Stimulated activated CD8-positive, alpha-beta memory T cell treated with anti-CD3 and anti-CD28 coated beads, Interleukin-15, amount 100 ng/mL, for 4 hours (primary cell): ENCODE measurements at regions not wholly inside any gene's neighbourhood (a gene's known extent, or its start where the extent isn't known, plus 50 kb on each side); places are given as distances from the start of the nearest gene placed in this dataset.
"Not testable (repeated sequence)": the region's sequence is repeated elsewhere in the genome, so short reads cannot be mapped to it uniquely, and the experiment has no call there.

Experiments
- DNase-seq, 2 donors: peaks; one replicate each; pipeline ENCODE4 v3.0.0-alpha.2; 2020; ENCODE audit warnings: low read depth in 2 of 2

DNA sequence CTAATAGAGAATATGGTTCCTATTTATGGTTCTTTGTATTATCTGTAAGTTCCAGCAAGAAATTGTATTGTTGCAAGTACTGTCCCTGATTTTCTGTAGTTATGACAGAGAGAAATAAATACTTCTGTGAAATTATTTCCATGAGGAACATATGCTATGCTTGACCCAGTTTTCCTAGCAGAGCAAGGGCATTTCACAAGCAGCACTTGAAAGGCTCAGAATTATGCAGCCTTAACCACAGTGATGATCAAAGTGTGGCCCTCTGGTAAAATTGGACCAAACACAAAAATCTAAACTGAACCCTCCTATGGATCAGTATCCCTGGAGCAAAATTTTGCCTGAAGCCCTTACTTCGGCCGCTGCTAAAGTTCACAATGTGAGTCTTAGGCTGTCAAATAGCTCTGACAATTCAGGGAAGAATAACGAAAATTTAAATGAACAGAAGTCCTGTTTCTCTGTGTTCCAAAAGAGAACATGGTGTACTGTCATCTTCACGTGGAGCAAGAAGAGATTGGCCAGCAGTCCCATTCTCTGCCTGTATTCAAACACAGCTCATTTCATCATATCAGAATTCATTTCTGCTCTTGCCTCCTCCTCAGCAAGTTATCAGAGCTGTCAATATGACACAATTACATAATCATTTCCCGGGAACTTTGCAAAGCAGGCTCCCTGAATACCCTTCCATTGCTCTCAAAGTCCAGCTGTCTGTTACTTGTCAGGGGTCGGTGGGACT lies 471.9 kb downstream of the RPS29 start:
- no peak for DNase-seq

DNA sequence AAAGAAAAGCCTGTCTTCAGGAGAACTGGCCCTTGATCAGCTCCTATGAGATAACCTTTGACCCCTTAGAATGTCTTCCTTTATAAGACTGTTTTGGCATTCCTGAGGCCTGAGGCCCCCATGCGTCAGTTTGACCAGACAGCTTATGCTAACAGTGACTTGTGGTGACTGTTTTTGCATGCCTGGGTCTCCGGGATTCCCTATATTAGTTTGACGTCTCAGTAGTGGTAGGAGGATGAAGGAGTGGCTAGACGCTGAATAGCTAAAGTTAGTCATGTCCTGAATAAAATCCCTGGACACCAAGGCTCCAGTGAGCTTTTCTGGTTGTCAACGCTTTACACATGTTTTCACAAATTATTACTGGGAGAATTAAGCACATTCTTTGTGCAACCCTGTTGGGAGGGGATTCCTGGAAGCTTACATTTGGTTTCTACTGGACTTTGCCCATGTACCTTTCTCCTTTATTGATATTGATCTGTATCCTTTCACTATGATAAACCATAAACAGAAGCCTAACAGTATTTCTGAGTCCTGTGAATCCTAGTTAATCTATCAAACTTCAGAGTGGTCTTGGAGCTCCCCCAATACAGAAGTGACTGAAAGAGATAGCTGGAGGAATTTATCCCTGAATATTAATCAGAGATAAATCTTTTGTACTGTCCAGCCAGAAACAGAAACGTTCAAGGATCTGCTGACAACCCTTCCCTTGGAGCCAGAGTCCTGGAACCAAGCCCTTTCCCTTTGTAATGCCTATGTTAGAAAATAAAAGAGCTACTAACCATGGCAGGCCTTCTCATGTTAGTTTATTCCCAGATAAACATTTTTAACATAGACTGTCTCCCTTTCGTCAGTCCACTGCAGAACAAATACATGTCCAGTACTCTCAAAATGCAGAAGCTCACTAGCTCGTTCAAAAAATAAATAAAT lies 479.2 kb downstream of the RPS29 start:
- no peak for DNase-seq

DNA sequence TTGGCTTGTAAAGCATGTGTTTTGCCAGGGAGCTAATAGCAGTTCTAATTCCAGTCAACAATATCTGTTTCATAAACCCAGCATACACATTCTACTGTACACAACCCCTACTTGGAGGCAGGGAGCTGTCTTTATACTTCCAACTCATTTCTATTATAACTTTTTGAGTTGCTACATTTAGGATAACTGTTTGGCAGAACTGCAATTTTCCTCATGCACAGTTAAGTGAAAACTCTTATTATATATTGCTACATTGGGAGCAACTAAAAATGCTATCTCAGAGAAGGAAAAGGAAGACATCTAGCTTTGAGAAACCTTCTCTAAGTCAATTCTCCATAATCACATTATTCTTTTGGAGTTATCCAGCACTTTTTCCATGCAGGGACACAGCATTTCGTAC lies 480.2 kb downstream of the RPS29 start:
- no peak for DNase-seq

DNA sequence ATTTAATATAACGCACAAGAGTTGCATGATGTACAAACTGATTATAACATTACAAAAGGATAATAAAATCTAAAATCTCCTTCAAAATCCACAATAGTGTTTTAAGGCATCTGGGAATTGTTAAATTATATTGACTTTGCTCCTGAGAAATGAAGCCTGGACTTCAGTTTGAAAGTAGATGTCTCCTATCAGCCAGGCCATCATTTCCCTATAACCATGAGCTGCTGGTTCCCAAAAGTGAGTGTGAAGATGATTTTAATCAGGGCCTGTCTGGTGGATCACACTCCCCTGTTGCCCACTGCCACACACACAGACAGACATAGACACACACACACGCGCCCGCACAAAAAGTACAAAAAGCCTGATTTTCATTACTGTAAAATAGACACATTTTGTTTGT lies 480.7 kb downstream of the RPS29 start:
- DNase-seq, result no peak

DNA sequence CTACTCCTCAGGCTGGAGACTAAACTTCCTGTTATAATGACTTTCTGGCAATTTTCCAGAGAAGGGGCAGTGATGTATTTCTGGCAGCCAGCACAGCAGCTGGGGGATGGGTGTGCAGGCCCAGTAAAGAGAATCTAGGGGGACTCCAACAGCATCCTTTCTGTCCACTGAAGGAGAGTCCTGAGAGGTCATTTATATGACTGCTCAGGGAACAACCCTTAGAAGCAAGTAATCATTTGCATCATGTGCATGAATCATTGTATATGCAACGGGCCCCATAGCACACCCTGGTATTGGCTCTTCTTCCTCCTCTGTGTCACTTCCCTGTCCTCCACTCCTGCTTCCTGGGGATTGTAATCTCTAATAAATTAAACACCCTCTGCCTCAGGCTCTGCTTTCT lies 493.8 kb downstream of the RPS29 start:
- DNase-seq, result no peak

DNA sequence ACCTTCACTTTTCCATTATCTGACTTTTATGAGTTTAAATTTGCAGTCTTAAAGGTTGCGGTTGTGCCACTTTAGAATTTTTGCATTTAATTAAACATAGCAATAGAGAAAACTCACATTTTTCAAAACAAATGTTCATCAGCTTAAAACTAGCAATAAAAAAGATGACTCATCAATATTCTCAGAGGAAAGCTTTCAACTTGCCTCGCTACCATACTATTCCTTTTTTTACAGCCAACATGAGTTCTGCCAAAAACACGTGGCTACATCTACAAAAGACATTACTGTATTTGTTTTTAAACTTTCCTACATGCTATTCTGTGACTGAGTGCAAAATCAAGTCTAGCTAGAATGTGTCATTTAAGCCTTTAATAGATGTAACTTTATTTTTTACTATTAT lies 497.1 kb downstream of the RPS29 start:
- no peak for DNase-seq

DNA sequence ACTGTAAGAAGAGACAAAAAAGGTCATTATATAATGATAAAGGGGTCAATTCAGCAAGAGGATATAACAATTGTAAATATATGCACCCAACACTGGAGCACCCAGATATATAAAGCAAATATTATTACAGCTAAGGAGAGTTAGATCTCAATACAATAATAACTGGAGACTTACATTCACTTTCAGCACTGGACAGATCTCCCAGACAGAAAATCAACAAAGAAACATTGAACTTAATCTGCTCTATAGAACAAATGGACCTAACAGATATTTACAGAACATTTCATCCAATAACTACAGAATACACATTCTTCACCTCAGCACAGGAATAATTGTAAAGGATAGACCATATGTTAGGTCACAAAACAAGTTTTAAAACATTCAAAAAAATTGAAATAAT lies 512.9 kb downstream of the RPS29 start:
- DNase-seq, result not testable (repeated sequence)

DNA sequence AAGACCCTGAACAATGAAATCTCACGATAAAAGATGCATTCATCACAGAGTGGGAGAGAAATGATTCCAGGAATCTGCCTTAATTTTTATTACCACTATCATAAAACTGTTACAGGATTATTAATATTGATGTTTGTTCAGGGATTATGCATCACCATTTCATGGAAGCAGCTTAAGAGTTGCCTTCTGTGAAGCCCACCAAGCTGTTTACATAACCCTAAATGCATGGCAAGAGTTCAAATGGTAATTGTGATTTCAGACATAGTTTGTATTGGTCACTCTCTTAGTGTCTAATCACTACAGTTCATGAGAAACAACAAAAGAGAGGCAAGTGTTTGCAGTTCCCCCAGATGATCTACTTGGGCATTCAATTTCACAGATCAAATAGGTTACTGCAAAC lies 527.7 kb downstream of the RPS29 start:
- no peak for DNase-seq

DNA sequence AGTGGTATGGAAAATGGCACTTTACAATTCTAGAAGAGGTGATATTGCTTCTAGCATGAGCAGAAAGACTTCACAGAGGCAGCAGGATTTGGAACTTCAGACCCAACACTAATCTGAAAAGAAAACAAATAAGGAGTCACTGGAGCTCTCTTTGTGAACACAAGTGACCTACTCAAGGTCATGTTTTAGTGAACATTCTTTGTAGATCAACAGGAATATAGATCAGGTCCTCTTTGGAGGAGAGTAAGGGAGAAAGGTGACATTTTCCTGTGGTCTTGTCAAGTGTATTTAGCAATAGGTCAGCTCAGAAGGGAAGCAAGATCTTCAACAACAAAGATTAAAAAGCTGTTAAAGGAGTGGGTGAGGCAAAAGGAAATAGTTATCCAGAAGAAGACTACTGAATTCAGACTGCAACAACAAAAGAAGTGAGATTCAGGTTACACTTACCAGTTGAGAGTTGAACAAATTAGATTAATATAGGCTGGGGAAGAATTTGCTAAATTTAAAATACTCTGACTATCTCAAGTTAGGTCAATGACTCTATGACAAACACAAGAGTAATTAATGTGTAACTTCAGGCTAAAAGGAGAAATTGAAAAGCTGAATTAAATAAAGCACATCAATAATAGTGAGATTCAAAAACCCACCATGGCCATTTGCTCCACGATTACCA lies 528.2 kb downstream of the RPS29 start:
- DNase-seq, result no peak

DNA sequence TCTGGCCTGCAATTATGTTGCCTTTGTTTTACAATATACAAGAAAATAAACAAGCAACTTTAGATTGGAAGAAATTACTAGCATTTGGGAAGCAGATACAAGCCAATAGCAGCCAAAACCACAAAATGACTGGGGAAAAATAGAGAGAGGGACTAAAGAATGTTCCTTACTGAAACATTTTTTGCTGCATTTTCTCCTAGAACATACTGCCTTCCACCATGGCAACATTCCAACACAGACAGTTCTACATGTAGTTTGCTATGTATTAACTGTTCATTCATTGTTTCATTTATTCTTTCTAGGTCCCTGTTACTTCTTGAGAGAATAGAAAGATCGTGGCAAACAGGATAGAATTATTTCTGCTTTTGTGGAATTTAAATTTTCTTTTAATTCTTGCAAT lies 530.2 kb downstream of the RPS29 start:
- no peak for DNase-seq

DNA sequence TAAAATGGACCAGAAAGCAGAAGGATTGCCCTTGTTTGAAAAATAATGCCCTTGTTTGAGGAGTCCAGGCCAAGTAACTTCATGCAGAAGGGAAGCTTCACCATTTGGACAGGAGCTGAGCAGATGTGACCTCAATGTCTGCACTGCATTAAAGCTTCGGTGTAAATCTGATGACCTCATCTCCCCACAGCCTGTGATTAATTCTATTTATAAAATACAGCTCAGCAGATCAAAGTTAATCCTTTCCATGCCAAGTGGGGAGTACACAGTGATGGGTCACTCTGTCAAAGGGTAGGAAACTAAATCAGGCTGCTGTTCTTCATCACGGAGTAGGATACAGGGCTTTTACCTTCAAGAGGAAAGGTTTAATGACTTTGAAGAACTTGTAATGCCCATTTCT lies 533.7 kb downstream of the RPS29 start:
- no peak for DNase-seq

DNA sequence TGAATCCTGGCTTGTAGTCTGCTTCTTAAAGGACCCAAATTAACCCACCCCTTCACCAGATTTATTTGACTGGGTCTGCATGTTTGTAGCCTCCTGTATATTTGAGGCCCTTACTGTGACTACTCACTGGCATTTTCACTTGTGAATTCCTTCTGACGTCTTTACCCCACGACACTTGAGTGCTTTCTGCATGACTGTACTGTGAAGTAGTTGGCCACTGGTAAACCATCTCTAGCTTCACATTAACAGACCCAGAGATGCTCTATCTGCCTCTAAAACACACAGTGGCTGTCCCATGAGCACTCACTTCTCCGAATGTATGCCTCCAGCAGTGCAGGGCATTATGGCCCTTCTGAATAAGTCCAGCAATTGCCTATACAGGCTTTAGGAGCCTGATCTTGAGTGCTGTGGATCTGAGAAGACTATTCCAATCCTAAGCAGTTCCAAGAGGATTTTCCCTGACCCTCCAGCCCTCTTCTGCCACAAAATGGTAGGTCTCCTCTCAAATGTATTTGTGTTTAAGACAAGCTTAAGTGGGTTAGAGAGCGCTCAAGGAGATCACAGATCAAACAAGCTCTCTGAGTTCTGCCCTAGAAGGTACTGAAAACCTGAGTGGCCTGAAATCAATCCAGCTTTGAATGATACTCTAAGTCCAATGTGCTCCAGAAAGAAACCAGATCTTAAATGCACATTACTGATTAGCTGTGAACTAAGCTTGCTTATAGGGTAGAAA lies 534.7 kb downstream of the RPS29 start:
- no peak for DNase-seq

DNA sequence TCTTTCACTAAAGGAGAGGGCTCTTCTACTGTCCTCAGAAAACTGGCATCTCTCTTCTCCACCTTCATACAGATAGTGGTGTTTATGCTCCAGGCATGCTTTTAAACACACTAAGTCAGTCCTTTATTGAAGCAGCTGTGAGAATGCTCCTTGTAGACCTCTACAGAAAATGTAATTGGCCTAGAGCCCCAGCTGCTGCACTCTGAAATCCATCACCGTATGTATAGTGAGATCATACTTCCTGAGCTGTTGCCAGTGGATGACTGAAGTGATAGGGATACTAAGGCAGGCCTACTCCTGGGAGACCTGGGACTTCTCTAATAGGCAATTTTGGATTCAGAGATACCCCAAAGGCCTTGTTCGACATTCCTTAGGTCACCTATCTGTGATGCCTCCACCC lies 535.4 kb downstream of the RPS29 start:
- no peak for DNase-seq

DNA sequence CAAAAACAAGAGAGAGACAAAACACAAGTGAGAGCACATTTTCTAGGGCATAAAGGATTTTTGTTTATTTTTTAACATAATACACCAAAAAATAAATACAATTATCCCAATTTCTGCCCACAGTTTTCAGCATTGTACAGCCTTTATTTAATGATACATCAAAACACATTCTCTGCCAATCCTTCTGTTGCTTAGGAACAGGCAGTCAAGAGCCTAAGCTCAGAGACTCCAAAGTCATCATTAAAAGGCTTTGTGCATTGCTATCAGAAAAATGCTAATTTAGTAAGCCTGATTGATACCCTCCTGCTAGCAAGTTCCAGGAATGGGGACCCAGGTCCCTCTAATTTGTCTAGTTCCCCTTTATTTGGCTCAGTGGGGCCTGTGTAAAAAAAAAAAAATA lies 536.5 kb downstream of the RPS29 start:
- no peak for DNase-seq

DNA sequence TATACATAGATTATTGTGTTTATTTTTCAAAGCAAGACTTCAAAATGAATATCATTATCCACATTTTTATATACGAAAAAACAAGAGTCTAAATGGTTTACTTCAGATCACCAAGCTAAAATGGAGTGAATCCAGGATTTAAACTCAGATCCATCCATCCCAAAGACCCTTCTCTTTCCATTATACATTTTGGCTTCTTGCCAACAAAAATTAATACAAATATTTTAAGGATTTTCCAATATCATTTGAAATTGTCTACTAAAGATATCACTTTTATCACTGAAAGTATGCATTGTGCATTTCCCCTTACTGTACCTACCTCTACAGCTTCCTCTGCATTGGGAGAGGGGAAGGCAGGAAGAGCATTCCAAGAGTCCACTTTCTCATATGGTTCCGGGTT lies 541.2 kb downstream of the RPS29 start:
- no peak for DNase-seq

DNA sequence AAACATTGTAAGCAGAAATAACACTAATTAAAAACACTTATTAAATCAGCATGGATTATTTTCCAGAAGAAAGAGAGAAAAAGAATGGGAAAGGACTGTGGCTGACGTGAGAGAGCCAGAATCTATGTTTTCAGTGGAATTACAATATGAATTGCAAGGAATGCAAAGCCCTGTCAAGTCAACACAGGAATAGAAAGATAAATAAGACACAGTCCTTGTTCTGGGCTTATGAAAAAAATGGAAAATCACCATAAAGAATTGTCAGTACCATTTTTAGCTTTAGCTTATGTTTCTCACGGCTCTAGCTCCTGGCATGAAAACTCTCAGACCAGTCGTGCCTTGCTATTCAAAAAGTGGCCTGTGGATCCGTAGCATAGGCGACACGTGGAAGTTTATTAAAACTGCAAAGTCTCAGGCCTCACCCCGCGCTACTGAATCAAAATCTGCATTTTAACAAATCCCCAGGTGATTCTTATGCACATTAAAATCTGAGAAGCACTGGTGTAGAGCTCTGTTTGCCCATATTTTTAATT lies 549.1 kb downstream of the RPS29 start:
- no peak for DNase-seq

DNA sequence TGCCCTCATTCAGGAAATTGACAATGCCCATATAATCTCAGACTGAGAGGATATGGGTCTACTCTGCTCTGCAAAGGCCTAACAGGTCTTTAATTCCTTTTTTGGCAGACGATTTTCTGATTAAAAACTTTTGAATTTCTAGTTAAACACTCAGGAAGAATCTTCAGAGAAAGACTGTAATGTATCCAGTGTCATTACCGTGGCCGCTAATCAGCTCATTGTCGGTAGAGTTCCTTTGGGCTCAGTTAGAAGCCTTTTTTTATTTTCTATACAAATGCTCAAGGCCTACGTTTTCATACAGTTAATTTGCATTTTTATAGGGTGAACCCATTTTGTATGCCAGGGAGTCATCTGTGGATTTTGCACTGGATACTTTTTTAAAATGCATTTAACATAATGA lies 549.9 kb downstream of the RPS29 start:
- no peak for DNase-seq

DNA sequence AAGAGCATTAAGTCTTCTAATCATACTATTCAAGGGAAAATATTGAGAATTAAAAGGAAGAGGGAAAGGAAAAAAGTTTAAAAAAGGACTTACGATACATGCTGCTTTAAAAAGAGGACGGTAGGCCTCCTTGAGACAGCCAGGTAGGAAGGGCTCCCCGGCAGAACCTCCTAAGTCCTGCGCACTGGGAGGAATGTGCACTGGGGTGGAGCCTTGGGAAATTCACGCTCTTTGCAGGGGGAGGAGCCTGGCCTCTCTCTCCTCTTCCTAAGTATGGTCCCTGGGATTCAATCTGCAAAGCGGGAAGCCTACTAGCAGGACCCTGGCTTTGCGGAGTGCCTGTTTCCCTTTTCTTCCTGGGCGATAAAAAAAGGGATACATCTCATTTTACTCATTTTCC lies 553.0 kb downstream of the RPS29 start:
- no peak for DNase-seq

DNA sequence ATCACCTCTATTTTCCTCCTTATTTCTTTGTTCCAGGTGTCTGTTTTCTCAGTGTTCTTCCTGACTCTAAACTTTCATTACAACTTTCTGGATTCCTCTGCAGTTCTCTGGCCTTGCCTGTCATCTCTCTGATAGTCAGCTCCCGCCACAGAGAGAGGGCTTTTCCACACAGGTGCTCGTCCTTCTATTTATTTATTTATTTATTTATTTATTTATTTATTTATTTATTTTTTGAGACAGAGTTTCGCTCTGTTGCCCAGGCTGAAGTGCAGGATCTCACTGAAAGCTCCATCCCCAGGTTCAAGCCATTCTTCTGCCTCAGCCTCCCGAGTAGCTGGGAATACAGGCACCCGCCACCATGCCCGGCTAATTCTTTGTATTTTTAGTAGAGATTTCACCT lies 554.5 kb downstream of the RPS29 start:
- not testable (repeated sequence) for DNase-seq

DNA sequence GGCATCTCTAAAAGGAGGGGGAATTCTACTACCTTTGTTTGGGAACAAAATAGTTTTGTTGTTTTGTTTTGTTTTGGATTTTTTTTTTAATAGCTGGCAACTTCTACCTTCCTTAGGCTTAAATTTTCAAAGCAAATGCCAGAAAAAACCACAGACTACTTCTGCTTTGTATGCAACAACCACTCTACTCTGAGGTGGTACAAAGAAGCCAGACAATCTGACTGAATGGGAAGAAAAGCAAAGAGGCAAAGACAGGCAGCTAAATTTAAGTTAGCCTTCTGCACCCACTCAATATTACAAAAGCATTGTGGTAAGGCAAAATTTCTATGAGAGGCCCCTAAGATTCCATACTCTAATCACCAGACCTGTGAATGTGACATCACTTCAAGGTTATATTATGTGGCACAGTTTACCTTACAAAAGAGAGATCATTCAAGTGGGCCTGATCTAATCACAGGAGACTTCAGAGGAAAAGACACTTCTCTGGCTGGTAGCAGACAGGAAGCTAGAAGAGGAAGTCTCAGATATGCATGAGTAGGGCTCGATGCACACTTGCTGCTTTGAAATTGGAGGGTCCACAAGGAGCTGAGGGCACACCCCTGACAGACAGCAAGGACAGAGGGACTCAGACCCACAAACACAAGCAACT lies 566.6 kb downstream of the RPS29 start:
- no peak for DNase-seq

DNA sequence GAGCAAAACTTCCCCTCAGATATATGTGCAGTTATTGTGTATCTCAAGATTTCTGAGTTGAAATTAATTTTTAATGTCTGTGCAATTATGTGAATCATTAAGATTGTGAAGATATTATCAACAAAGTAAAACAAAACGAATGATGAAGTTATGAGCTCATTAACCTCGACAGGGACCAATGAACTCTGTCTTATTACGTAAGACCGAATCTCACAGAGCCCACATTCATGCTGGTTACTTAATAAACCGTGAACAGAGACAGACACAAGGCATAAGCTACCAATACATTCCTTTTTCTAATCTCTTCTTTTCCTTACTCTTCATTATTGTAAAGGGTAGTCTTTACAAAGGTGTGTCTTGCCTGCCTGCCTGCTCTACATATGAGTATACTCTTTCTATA lies 568.7 kb downstream of the RPS29 start:
- DNase-seq, result no peak
